GM19328 (cell line): ENCODE measurements at regions not wholly inside any gene's neighbourhood (a gene's known extent, or its start where the extent isn't known, plus 50 kb on each side); places are given as distances from the start of the nearest gene placed in this dataset.

Experiments
- ATAC-seq: cut with Tn5 transposase; IDR thresholded peaks from one replicate; pipeline ENCODE4 v1.9.1; 2021; ENCODE audit warnings: mild to moderate bottlenecking, moderate library complexity; ENCODE audit not compliant: unreplicated experiment

DNA sequence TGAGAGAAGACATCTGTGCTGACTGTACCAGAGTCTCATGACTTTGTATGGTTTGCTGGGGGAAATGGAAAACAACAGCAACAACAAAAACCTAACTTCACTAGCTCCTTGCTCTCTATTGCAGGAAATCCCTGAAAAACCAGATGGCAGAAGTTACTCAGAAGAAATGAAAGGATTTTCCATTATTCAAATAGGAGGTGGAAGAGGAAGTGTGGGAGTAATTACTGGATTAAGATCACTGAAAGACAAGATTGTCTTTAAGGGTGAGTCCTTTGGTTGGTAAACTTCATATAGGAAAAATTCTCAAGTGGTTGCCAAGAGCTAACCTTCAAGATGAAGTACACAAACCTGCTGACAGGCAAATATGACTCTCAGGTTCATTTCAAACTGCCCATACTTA, 391.9 kb upstream of the ATP2B1 start:
- no peak for ATAC-seq

DNA sequence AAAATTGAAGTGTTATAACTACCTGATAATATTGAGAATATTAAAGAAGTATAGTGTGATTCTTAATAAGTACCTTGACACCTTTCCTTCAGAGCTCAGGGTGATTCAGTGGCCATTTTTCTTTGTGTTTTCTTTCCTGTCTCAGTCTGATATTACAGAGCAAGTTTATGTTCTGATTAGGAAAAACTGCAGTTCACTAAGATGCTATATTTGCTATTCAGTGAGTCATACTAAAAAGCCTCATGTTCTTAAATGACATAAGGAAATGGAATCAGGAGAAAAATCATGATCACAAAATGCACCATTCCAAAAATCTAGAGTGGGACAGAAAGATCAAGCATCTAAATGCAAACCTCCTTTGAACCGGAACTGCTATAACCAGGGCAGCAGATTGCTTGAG, 390.6 kb upstream of the ATP2B1 start:
- no peak for ATAC-seq

DNA sequence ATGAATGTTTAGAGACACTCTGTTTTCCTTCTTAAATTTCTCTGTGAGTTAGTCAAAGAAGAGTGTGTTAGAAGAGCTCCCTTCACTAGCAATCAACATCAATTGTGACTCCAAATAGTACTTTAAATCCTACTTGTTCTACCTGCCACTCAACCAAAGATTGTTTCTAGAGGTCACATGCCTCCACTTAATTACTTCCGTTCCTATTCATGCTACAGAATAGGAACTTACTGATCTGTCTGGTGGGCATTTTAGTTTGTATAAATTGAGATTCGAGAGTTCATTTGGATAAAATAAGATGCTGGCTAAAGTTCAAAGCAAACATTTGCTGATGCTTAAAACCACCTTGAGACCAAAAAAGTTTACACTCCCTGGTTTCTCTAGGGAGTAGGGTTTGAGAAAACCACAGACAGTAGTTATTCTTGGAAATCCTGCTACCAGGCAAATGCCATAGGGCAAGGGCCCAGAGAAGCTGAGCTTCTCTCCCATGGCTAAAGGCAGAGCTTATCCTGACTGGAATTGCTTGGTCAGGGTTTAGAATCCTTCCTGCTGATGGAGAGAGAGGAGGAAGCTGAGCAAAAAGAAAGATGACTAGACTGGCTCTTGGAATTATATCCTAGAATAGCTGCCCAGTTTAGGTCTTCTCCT, 389.6 kb upstream of the ATP2B1 start:
- ATAC-seq: no peak

DNA sequence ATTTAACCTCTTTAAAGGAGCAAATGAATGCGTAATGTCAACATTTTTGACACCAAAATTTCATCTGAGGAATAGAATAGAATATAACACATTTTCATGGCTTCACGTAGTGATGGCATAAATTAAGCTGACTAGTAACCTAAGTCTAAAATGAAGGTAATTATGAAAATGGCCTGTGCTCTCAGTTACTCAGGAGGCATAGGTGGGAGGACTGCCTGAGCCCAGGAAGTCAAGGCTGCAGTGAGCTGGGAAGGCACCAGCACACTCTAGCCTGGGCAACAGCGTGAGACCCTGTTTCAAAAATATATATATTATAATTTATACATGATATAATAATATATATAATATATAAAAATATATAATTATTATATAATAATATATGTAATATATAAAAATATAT, 383.2 kb upstream of the ATP2B1 start:
- ATAC-seq: no peak

DNA sequence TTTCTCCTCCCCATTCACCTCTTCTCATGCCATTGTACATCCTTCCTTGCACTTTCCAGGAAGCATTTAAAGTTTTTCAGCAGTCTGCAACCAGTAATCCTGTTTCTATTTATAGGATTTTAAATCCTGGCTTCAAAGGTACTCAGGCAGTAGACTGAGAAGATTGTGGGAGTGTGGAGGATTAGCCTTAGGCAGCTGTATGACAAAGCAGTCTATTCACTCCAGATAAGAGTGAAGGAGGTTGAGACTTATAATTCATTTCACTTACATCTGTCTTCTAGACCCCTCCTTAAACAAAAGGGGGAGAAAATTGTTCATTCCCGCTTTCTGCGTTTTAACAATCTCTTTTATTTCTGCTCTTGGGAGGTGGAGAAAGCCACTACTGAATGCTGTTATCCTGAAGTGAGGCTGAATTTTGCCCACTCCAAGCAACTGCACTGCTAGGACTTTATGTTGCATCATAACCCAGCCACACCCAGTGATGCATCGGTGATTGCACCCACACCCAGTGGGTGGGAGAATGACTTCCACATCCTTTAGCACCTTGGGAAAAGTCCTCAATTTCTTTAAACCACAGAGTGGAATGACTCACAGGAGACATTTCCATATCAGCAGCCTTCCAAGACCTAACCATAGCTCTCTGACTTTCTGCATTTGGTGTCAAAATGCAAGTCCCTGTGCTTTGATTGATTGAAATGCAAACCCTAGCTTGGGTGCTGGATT, 382.5 kb upstream of the ATP2B1 start:
- no peak for ATAC-seq

DNA sequence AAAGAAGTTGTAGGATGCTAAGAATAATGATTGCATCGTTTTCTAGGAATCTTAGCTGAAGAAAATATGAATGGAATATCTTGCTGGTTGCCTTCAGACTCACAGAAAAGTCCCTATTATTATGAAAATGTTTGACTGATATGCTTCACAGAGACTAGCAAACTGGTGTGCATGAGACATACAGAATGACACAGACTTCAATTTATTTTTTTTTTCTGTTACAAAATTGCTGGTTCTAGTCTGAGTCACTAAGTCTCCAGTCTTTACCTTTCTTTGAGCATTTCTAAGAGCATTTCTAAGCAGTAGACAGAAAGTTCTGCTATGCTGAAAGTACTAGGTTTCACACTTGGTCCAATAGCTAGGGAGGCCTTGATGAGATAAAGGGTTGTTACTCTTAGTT, 377.6 kb upstream of the ATP2B1 start:
- no peak for ATAC-seq

DNA sequence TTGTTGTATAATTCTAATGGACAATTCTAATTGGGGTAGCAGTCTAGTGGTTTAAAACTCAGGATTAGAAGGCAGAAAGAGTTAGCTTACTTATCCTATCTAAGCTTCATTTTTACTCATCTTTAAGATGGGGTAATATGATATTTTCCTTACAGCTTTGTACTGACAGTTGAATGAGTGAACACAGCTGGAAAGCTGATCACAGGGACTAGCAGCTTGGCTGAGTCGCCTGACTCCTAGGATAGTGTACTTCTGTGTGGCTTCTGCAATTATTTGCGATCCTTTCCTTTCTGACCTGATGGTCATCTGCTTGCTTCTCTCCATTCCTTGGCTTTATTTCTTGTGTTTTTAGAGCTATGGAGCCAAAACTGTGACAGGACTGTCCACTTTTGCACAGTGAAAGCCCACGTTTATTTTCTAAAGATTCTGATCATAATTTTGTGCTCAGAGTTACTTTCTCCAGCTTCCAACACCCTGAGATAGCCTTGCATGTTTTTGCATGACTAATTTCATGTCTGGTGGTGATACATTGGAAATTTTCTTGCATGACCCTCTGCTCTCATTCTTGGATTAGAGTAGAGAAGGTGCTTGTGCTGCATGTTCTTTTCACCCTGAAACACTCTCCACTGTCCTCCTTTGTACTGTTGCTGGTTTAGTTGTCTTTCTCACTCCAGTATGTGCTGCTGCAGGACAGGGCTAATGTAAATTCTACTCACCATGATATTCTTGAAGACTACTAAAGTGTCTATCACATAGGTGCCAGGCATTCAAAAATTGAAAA, 377.0 kb upstream of the ATP2B1 start:
- no peak for ATAC-seq

DNA sequence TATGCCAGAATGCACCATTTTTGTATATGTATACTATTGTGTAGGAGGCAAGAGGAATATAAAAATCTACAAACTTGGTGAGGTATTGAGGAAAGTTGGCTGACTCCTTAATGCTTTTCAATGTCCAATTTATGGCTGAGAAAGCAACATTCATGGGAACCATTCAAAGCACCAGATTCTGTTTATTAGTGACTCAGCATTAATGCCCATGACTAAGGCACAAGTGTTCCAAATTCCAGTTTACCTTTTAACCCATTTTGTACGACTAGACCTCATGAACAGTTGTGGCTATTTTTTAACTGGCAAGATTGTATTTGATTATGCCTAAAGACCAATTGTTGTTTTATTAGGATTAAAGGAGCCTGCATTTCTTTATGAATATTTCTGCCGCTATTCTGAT, 375.4 kb upstream of the ATP2B1 start:
- ATAC-seq: no peak

DNA sequence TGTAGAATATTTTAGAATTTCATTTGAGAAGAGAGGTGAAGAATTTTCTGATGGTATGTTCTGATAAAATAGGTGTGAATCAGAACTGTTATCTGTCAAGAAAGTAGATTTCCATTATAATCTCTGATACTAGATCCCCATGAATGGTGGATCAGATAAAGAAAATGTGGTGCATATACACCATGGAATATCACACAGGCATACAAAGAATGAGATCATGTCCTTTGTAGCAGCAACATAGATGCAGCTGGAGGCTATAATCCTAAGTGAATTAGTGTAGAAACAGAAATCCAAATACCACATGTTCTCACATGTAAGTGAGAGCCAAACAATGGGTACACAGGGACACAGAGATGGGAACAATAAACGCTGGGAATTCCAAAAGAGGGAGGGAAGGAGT, 372.0 kb upstream of the ATP2B1 start:
- no peak for ATAC-seq

DNA sequence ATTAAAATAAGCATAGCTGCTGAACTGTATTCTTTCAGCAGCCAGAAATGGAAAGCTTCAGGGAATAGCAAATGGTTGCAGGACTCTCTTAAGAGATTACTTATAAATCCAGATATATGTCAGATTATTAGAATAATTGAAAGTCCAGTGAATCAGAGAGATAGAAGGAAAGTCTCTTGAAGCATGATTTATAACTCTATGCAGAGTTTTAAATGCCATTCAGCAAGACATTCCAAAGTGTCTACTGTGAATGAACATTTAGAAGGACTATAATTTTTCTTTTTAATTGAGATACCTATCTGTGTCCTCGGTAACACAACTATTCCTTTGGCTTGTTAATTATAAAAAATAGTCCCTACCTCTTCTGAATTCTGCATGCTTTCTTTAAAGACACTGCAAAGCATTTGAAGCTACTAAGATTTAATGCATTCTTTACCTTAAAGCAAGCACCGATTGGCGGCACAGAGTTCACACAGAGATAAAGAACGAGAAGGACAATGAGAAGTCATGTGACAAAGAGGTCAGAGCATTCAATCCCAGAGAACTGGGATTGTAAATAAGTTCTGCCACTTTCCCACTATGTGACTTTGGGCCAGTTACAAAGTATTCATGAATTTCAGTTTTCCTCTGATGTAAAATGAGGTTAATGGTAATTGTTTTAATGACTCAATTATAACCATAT, 371.0 kb upstream of the ATP2B1 start:
- no peak for ATAC-seq

DNA sequence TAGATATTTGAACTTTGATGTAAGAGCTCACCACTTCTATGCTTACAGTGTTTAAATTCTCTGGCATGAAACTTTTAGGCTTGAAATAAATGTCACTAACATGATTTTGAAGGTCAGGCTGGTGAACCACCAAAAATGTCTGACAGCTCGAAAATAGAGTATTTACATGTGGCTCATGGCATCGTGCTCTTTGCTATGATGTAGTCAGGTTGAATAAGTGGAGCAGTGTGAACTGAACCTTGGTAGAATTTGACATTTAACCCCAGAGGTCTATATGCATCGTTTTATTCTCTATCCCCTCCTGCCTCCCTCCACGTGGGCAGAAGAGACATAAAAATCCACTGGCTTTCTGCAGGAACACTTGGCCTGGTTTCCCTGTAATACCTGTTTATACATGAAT, 369.7 kb upstream of the ATP2B1 start:
- ATAC-seq: no peak

DNA sequence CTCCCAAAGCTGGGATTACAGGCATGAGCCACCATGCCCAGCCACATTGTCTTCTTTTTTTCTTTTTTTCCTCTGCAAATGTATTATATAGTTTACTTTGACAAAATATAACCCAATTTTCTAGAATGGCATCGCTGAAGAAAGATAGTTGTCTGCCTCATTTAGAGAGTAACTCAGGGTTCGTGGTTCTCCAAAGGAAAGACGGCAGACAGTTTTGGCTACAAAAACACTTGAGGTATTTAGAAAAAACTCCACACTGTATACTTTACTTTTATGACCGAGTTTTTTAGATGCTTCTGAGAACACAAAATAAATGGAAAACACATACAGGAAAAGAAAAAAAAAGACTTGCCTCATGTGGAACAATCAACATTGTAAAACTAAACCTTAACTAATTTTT, 369.1 kb upstream of the ATP2B1 start:
- no peak for ATAC-seq

DNA sequence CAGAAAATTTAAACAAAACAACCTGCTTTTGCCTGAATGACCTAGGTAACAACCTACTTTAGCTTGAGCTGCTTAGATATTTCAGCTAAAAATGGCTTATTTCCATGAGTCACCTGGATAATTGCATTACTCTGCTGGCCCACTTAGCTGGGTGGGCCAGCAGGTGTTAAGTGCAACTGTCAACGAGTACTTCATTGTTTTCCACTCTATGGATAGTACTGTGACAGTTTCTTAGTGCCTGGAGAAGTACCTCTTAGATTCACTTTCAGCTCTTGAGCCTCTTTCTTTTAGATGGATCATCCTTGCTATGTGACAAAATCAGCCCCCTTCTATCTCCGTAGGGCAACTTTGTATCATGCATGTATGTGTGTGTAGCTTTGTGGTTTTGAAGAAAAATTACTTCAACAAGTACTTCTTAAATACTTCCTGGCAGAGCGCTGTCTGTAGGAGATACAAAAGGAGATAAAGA, 368.2 kb upstream of the ATP2B1 start:
- ATAC-seq: no peak

DNA sequence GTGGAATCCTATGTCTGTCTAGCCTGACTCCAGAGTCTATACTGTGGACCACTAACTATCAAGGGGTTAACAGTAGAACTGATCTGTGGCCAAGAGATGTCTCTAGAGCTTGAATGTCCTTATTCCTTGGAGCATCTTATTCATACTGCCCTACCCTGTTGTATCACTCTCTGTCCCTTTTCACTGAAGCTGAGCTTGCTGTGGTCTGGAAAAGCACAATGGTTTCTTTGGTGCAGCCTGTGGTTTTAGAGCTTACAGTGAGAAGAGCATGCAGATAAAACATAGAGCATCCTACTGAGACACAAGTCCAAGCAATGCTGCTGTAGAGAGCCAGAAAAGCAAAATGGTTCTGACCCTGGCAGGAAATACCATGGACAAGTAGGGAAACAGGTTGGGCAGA, 367.0 kb upstream of the ATP2B1 start:
- ATAC-seq: no peak

DNA sequence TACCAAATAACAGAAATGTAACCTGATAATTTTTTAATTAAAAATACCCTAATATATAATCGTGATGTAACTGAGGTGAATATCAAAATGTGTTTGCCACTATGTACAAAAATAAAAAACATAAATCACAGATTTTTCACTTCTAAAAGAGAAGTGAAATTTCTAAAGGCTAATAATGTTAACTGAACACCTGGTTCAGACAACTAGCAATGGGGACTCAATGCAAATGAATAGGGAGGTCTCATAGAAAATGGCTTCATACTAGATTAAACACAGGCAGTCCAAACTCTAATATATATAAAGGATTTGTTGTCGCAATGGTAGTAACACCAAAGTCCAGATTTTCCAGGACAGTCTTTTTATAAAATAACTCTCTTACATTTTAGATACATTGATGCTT, 365.4 kb upstream of the ATP2B1 start:
- no peak for ATAC-seq

DNA sequence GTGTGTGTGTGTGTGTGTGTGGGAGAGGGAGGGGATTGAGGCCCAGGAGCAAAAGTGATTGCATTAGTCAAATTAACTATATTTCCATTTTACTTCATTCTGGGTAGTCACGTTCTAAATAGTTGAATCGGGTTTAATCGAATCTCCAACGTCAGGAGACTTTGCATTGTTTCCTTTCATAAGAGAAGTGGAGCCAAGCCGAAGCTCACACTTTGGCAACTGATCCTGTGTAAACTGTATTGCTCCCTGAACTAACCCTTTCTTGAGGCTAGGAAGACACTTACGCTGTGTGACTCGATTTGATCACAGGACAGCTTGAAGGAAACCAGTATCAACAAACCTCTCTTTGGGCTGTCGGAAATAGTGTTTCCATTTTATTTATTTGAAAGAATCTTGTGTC, 363.4 kb upstream of the ATP2B1 start:
- no peak for ATAC-seq

DNA sequence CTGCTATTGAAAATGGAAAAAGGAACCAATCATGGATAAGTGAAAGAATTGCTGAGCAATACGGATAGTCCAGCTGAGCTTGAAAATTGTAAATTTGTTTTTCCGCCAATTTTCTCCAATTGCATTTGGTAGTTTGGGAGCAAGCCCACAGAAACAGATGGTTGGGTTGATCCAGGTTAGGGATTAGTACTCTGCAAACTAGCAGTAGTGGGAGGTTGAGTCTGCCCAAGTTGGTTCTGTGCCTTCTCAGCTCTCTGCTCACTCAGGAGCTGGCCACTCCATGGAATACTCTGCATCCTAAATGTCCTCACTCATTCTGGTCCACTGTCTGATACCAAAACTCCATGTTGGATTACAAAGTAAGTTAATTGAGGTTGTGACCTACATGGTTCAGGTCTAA, 361.1 kb upstream of the ATP2B1 start:
- no peak for ATAC-seq

DNA sequence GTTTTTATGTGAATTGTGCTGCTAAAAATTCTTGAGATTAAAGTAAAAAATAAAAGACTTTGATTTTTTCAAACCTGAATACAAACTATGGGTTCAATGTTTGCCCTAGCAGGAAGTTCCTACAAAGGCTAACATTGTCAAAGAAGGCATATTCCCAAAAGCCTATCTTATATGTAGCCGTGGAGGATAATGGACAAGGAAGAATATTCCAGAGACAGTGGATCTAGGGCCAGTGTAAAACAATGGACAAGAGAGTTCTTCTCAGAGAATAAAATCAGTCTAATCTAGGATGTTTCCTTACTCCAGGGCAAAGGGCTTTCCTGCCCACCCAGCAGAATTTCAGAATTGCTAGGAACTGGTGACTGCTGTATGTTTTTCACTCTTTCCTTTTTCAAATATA, 359.2 kb upstream of the ATP2B1 start:
- no peak for ATAC-seq

DNA sequence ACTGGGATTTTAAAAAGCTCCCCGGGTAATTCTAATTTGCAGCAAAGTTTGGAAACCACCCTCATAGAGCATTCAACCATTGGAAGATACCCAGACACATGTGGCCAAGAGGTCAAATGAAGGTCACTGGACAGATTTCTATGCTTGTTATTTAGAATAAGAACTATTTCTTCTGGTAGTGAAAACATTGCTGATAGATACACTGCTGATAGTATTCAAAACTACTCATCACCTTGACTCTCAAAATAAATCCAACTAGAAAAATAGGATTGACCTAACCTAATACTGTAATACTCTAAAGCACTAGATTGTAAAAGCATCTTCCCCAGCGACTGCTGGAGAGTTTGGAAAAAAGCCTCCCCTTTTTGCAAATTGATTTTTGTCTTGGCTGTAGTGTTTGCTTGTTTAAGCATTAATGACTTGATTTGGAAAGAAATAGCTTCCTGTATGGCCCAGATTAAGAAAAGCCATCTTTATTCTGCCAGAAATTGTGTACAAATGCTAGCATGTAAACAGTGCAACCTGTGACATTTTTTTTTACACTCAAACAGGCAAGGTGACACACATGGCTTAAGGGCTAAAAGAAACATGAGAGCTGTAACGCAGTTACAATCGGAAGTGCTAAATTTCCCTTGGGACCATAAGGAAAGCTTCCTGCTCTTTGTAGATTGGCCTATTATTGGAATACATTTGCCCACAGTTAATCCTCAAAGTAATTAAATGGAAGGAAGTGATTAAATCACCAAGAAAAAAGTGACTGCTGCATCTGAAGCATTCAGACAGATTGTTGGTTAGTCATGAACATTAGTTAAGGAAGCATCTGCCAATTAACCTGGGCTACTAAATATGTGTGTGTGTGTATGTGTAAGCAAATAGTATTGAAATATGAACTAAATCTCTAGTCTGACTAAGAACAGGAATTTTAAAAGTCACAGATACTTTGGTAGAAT, 356.5 kb upstream of the ATP2B1 start:
- ATAC-seq: no peak

DNA sequence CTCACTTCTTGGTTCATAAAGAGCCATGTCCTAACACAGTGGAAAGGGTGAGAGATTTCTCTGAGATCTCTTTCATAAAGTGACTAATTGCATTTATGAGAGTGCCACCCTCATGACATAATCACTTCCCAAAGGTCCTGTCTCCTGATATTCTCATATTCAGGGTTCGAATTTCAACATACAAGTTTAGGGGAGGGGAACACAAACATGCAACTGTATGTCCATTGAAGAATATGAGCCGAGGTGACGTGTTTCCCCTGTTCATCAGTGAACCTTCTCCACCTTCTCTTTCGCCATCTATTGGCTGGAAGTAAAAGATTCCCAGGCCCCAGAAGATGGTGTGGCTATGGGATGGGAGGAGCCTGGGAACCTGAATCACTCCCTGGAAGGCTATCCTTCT, 354.2 kb upstream of the ATP2B1 start:
- no peak for ATAC-seq
